ENCODE measurements at regions not wholly inside any gene's neighbourhood (a gene's known extent, or its start where the extent isn't known, plus 50 kb on each side); places are given as distances from the start of the nearest gene placed in this dataset.

- Histone ChIP-seq H3K4me1 (ENCODE audit: control insufficient read depth in 2 of 3, insufficient read depth in 2 of 3, low read depth in 1 of 3, low read length in 3 of 3) (no peaks in the 10 kb centered on the region), H3K9me3 (ENCODE audit: control insufficient read depth in 2 of 3, insufficient read depth in 1 of 3, low read length in 3 of 3) (no peaks in the 10 kb centered on the region), H3K36me3 (ENCODE audit: control insufficient read depth in 2 of 3, insufficient read depth in 3 of 3, low read length in 3 of 3) (no peaks in the 10 kb centered on the region), H3K9ac (ENCODE audit: low read length in 3 of 3) (no peak overlapping the region), H3K27ac (ENCODE audit: low read depth in 2 of 2, low read length in 2 of 2) (no peak overlapping the region), H3K4me3 (ENCODE audit: low read length in 3 of 3) (no peak overlapping the region), H3K27me3 (ENCODE audit: control insufficient read depth, insufficient read depth, low read length) (no peaks in the 10 kb centered on the region)
- intact Hi-C loops (cut with DNase I) = no loop called here
- FAIRE-seq = no peak
- no peak for TF ChIP-seq CTCF (IDR thresholded peaks at IDR 0.05; ENCODE audit: borderline replicate concordance, extremely low read depth, insufficient read depth)
- no peak for DNase-seq
These were observed 73.5 kb downstream of the DNAJB9 start for GRCh38 chr7:108643136-108643535.

GRCh38 chr7:108648989-108649388 is 79.3 kb downstream of the DNAJB9 start:
- TF ChIP-seq CTCF (IDR thresholded peaks at IDR 0.05; ENCODE audit: borderline replicate concordance, extremely low read depth, insufficient read depth) = no peak
- no peak overlapping the region for H3K27ac ChIP-seq (ENCODE audit: low read depth in 2 of 2, low read length in 2 of 2)
- H3K9me3 ChIP-seq (ENCODE audit: control insufficient read depth in 2 of 3, insufficient read depth in 1 of 3, low read length in 3 of 3) = no peaks in the 10 kb centered on the region
- H3K27me3 ChIP-seq (ENCODE audit: control insufficient read depth, insufficient read depth, low read length) = no peaks in the 10 kb centered on the region
- DNase-seq (peak in 1 of 5 donors; percentile 21), FAIRE-seq (no peak)
- no peak overlapping the region for H3K9ac ChIP-seq (ENCODE audit: low read length in 3 of 3)
- no peaks in the 10 kb centered on the region for H3K36me3 ChIP-seq (ENCODE audit: control insufficient read depth in 2 of 3, insufficient read depth in 3 of 3, low read length in 3 of 3)
- H3K4me3 ChIP-seq (ENCODE audit: low read length in 3 of 3) = no peak overlapping the region
- no peaks in the 10 kb centered on the region for H3K4me1 ChIP-seq (ENCODE audit: control insufficient read depth in 2 of 3, insufficient read depth in 2 of 3, low read depth in 1 of 3, low read length in 3 of 3)
- intact Hi-C loops (cut with DNase I) = no loop called here

GRCh38 chr7:108650467-108650866 is 80.8 kb downstream of the DNAJB9 start:
- intact Hi-C loops (cut with DNase I) = no loop called here
- Histone ChIP-seq H3K4me1 (ENCODE audit: control insufficient read depth in 2 of 3, insufficient read depth in 2 of 3, low read depth in 1 of 3, low read length in 3 of 3) (no peaks in the 10 kb centered on the region), H3K4me3 (ENCODE audit: low read length in 3 of 3) (no peak overlapping the region), H3K9me3 (ENCODE audit: control insufficient read depth in 2 of 3, insufficient read depth in 1 of 3, low read length in 3 of 3) (no peaks in the 10 kb centered on the region), H3K27me3 (ENCODE audit: control insufficient read depth, insufficient read depth, low read length) (no peaks in the 10 kb centered on the region), H3K27ac (ENCODE audit: low read depth in 2 of 2, low read length in 2 of 2) (no peak overlapping the region), H3K9ac (ENCODE audit: low read length in 3 of 3) (no peak overlapping the region), H3K36me3 (ENCODE audit: control insufficient read depth in 2 of 3, insufficient read depth in 3 of 3, low read length in 3 of 3) (no peaks in the 10 kb centered on the region)
- FAIRE-seq (no peak), DNase-seq (no peak)
- no peak for TF ChIP-seq CTCF (IDR thresholded peaks at IDR 0.05; ENCODE audit: borderline replicate concordance, extremely low read depth, insufficient read depth)

- H3K4me3 ChIP-seq (ENCODE audit: low read length in 3 of 3) = no peak overlapping the region
- FAIRE-seq = no peak
- TF ChIP-seq CTCF (IDR thresholded peaks at IDR 0.05; ENCODE audit: borderline replicate concordance, extremely low read depth, insufficient read depth) = no peak
- intact Hi-C loops (cut with DNase I) = no loop called here
- no peak overlapping the region for H3K27ac ChIP-seq (ENCODE audit: low read depth in 2 of 2, low read length in 2 of 2)
- no peak overlapping the region for H3K9ac ChIP-seq (ENCODE audit: low read length in 3 of 3)
- no peaks in the 10 kb centered on the region for H3K4me1 ChIP-seq (ENCODE audit: control insufficient read depth in 2 of 3, insufficient read depth in 2 of 3, low read depth in 1 of 3, low read length in 3 of 3)
- H3K9me3 ChIP-seq (ENCODE audit: control insufficient read depth in 2 of 3, insufficient read depth in 1 of 3, low read length in 3 of 3) = no peaks in the 10 kb centered on the region
- H3K36me3 ChIP-seq (ENCODE audit: control insufficient read depth in 2 of 3, insufficient read depth in 3 of 3, low read length in 3 of 3) = no peaks in the 10 kb centered on the region
- no peaks in the 10 kb centered on the region for H3K27me3 ChIP-seq (ENCODE audit: control insufficient read depth, insufficient read depth, low read length)
- DNase-seq = no peak
These were observed 83.2 kb downstream of the DNAJB9 start for GRCh38 chr7:108652886-108653285.
